NCI-H1436 (cell line): ENCODE measurements at regions not wholly inside any gene's neighbourhood (a gene's known extent, or its start where the extent isn't known, plus 50 kb on each side); places are given as distances from the start of the nearest gene placed in this dataset.

Source experiments
- DNase-seq: peaks from one replicate; lab custom pipeline; 2025; lab: John Stamatoyannopoulos, UW

DNA sequence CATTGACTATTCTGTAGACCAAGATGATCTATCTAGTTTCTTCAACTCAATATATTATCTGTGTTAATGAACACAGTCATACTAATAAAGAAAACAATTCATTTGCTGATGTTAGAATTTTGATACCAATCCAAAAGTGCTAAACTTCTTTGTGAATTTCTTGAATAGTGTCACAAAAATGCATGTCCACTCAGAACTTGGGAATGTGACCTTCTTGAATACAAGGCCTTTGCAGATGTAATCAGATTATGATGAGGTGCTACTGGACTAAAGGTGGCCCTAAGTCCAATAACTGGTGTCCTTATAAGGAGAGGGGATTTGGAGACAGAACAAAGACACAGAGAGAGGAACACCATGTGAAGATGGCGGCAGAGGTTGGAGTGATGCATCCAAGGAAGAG is 305.8 kb upstream of the ZP4 start:
- no peak for DNase-seq

DNA sequence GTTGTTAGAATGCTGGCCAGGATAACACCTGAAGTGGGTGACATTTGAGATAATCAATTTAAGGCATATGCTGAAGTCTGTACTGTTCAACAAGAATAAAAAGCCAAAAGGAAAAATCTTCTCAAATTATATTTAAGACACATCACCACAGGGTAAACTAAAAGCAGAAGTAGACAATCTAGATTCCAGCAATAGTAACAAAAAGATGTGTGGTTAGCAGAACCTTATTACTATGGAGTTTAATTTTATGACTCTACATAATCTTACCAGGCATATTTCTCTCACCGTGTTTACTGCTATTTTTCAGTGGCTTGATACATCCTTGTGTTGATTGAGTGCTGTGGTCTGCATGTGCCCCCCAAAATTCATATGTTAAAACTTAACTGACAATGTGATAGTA is 300.4 kb upstream of the ZP4 start:
- DNase-seq: no peak

- no peak for DNase-seq
Observed at GRCh38 chr1:238187575-238187949, 296.8 kb upstream of the ZP4 start.

GRCh38 chr1:238186887-238187574 is 296.3 kb upstream of the ZP4 start:
- DNase-seq: no peak

DNA sequence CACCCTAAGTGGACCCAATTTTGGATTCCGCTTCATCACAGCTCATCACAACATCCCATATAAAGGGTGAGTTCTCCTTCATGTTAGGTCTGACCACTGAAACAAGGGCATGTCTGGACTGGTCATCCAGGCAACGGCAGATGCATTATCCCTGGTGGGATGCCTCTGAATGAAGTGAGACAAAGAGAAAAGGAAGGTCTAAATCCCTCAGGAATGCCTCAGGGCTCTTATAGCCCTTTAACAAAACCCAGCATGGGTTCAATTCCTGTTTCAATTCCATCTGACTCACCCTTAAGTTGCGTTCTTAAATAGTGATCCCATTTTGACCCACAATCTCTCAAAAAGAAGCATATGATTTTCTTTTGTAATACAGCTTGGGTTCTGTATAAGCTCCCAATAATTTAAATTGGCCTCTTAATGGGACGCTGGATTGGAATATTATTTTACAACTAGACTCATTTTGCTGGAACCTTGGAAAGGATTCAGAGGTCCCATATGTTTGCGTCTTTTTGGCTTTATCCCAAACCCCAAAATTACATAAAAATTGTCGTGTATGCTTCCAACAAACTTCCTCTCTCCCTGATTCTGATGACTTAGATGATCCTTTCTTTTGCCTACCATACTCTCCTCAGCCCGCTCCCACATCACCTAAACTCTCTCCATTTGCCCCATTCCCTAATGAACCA is 287.4 kb upstream of the ZP4 start:
- DNase-seq: no peak

- no peak for DNase-seq
Observed at GRCh38 chr1:238177351-238177750, 286.6 kb upstream of the ZP4 start.

DNA sequence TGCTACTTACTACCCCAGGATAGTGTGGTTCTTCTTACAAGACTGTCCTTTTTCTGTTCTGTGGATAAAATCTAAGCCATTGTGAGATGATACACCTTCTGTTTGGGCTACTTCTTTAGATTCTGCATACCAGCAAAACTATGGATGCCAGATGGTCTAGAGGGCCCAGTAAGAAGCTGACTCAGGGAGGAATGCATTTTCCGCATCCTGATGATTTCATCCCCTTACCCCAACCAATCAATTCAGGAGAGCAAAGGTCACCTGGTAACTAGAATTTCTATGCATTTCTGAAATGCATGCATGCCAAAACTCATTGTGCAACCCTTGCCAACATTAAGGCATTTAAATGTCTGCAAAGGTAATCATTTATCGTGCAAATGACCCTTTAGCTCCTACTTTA is 285.7 kb upstream of the ZP4 start:
- DNase-seq: no peak

GRCh38 chr1:238171985-238172384 is 281.3 kb upstream of the ZP4 start:
- DNase-seq: no peak

- no peak for DNase-seq
Observed at GRCh38 chr1:238161955-238162354, 271.2 kb upstream of the ZP4 start.

DNA sequence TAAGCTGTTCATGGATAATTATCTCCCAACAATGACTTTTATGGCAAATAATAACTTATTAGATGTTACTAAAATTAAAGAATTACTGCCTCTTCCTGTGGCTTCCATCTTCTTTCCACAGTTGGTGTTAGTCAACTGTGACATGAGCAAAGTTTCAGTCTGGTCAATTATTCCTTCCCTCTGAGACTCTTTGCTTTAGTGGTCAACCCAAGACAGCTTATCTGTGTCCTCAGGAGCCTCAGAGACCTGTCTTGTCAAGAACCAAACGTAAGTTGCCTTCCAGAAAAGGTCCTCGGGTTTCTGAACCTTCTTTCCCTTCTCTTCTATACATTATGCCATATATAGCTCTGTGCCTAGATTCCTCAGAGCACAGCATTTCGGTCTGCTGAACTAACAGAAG is 263.2 kb upstream of the ZP4 start:
- no peak for DNase-seq

DNA sequence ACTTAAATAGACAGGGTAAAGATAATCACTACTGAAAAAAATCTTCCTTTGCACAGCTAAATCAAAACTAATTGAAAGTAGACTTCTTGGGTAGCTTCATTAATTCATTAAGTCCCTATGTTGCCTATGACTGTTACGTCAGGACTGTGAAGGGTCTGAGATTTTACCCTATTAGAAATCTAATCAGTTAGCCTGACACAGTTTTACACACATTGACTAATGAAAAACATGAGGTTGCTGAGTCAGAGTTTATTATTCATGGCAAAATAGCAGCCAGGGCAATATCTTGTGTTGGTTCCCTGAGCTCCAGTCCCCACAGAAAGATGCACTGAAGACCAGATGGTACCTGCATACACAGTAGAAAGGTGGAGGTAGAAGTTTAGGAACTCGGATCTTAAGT is 262.5 kb upstream of the ZP4 start:
- no peak for DNase-seq

- DNase-seq: no peak
Observed at GRCh38 chr1:238152119-238152518, 261.4 kb upstream of the ZP4 start.

DNA sequence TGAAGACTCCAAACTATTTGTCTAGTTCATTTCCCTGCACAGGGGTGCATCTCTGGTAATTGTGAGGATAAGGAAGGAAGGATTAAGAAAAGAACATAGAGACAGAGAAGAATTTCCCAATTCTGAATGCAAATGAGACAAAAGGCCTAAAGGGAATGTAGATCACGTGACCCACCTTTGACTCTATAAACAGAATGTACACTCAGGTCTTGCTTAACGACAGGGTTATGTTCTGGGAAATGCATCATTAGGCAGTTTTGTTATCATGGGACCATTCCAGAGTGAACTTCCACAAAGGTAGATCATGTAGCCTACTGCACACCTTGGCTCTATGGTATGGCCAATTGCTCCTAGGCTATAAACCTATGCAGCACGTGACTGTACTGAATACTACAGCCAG is 252.3 kb upstream of the ZP4 start:
- DNase-seq: no peak

GRCh38 chr1:238141353-238141752 is 250.6 kb upstream of the ZP4 start:
- no peak for DNase-seq

GRCh38 chr1:238139713-238140112 is 249.0 kb upstream of the ZP4 start:
- no peak for DNase-seq

GRCh38 chr1:238138059-238138626 is 247.4 kb upstream of the ZP4 start:
- no peak for DNase-seq

GRCh38 chr1:238135708-238136664 is 245.3 kb upstream of the ZP4 start:
- DNase-seq: no peak

GRCh38 chr1:238129677-238130076 is 239.0 kb upstream of the ZP4 start:
- DNase-seq: no peak

DNA sequence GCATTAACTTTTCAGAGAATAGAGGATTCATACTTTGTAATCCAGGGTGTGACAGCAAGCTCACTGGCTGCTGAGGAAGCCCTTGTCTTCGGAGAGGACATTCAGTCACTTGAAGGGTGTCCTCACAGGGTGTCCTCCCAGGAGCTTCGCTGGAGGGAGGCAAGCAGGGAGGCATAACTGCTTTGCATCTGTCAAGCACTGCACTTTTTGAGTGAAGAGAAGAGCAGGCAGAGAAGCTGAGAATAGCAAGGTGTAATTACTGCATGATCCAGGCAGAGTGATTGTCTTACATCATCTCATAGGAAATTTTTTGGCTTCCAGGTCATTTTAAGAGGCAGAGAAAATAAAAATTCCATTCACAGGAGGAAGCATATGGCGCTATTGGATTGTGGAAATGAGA is 232.5 kb upstream of the ZP4 start:
- no peak for DNase-seq

- DNase-seq: no peak
Observed at GRCh38 chr1:238119861-238120260, 229.1 kb upstream of the ZP4 start.

GRCh38 chr1:238119060-238119459 is 228.3 kb upstream of the ZP4 start:
- no peak for DNase-seq

DNA sequence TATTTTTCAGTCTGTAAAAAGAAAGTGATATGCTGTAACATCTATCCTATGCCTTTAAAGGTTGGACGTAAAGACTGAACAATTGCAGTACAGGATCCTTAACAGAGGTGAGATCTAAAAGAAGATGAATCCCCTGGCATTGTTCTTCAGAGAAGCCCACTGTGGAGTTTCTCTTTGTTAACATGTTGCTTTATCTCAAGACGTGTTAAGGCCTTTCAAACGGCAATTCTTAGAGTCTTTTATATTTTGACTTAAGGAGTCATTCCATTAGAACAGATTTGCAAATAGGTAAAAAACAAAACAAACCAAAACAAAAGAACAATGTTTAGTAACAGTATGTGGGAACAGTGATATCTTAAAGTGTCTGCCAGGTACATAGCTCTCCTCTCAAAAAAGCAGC is 225.1 kb upstream of the ZP4 start:
- DNase-seq: no peak
